ENCODE measurements at regions not wholly inside any gene's neighbourhood (a gene's known extent, or its start where the extent isn't known, plus 50 kb on each side); places are given as distances from the start of the nearest gene placed in this dataset.

GRCh38 chr9:13396418-13396817, 116.9 kb upstream of the MPDZ start:
- DNase-seq (ENCODE audit: low spot score): no peak

DNA sequence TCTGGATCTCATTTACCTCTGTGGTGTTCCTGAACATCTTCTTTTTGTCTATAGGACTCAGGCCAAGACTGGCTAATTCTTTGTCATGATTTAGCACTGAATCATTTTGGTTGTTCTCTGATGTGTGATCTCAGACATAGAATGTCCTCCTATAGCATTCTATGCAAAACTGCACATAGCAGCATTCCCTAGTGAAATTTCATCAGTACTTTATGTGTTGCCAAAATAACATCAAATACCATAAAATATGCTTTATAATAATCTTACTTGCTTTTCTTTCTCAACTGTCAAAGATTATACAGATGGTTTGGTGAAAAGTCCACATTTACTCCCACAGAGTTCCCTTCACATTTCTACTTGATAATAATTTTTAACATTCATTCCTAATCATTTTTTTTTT, 115.7 kb upstream of the MPDZ start:
- DNase-seq (ENCODE audit: low spot score): no peak

DNA sequence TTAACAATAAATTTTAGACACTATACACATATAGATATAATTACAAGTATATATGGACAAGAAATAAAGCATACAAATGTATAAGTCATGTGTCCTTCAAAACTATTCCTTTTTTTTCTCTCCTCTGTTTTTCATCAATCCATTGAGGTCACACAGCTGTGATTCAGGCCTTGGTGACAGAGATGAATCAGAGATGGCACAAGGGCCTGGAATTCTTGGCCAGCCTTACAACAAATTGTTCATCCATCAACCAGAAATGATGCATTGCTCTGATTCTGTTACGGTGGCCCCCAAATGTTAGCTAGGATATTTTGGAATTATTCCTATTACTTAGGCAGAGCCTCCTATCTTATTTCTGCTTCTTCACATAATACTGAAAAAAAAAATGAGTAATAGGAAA, 108.7 kb upstream of the MPDZ start:
- peak; percentile 5 for DNase-seq (ENCODE audit: low spot score)

GRCh38 chr9:13387734-13388067, 108.2 kb upstream of the MPDZ start:
- DNase-seq (ENCODE audit: low spot score): no peak

DNA sequence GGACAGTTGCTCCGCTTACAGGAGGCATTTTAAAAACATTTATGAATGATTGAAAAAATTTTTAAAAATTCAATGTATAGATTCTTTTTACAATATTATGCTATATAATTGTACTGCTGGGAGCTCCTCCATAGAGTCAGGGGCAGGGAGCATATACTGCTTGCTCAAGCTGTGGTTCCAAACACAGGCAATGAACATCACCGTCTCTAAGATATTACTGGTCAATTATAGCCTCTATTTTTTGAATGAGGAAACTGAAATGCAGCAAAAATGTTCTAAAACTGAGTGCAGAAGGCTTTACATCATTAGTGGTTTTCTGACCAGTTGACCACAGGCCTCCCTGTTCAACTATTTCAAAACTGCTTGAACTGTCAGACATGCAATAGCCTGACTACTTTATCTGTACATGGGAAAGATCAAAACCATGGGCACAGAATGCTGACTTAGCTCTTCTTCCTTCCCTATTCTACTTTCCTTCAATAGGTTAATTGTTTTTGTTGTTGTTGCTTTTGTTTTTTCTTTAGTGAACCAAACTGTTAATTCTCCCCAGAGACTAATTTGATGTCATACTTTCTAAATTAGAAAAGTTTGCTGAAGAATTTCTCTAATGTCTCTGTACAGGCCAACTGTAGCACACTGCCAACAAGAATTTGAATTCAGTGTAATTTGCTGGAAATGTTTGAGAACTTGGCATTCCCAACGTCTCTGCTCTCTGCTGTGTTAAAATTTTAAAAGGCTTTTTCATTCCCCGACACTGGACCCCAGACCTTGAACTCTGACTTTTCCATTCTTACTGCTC, 107.6 kb upstream of the MPDZ start:
- peak; percentile 25 for DNase-seq (ENCODE audit: low spot score)

GRCh38 chr9:13386316-13386715, 106.8 kb upstream of the MPDZ start:
- DNase-seq (ENCODE audit: low spot score): no peak

DNA sequence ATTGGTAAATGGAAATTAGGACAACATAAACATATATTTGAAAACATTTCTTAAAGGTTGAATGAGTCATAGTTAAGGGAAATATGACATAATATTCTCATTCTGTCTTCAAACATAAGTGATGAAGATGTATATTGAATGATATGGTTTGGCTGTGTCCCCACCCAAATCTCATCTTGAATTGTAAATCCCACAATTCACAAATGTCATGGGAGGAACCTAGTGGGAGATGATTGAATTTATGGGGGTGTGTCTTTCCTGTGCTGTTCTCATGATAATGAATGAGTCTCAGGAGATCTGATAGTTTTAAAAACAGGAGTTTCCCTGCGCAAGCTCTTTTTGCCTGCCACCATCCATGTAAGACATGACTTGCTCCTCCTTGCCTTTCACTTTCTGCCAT, 104.4 kb upstream of the MPDZ start:
- DNase-seq (ENCODE audit: low spot score): no peak

DNA sequence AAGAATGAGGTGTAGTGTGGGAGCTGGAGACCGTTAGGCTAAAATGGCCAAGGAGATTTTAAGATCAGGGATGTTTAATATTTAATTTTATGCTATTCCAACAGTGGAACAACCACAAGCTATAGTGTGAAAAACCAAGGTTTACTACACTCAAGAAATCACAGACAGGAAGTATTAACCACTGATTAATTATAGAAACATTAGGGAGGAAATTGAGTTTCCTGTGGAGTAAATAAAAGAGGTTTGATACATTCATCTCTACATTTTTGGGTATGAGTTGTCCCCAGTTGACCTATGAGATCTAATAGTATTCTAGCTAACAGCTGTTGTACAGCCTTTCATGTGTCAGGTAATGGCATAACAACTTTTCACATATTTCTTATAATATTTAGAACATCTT, 103.7 kb upstream of the MPDZ start:
- DNase-seq (ENCODE audit: low spot score): no peak

DNA sequence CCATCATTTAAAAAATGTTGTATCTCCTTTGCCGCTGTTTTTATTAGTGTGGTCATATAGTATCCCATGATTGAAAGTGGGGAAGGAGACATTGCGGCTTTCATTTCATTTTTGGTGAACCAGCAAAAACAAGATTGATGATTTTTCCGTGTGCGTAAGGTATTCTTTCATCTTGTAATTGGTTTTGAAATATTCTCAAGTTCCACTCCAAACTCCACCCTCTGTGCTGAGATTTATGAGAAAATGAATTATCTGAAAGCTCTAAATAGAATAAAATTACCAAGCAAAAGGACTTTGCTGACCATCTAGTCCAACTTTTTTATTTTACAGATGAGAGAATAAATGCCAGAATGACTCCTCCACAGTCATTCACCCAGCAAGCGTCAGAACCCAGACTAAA, 103.1 kb upstream of the MPDZ start:
- DNase-seq (ENCODE audit: low spot score): no peak

DNA sequence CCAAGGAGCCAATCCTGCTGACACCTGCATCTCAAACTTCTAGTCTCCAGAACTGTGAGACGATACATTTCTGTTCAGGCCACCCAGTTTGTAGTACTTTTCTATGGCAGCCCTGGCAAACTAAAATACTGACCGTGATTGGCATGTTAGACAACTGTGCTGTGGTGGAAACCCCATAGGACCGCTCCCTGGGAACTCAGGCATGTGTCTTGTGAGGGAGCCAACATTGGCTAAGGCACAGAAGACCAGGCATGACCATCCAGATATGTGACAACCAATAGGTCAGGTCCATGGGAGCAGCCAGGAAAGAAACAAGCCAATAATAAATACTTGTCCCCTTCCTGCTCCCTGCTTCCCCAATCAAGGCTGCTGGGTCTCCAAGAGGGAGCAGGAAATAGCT, 101.4 kb upstream of the MPDZ start:
- no peak for DNase-seq (ENCODE audit: low spot score)

DNA sequence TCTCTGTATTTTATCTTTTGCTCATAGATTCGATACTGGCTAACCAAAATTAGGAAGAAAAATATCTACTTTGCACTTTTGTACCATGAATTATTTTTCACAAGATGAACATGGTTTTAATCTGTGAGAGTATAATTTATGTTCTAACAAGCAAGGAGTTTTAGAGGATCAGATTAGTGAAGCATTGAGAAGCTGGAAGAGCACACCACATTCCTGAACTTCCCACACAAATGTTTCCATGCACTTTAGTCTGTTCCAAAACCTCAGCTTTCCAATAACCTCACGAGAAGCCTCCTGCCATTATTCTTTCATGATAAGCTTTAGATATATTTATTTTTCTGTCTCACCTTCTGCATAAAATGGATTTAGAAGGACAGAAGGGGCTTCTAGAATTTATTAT, 98.7 kb upstream of the MPDZ start:
- no peak for DNase-seq (ENCODE audit: low spot score)

DNA sequence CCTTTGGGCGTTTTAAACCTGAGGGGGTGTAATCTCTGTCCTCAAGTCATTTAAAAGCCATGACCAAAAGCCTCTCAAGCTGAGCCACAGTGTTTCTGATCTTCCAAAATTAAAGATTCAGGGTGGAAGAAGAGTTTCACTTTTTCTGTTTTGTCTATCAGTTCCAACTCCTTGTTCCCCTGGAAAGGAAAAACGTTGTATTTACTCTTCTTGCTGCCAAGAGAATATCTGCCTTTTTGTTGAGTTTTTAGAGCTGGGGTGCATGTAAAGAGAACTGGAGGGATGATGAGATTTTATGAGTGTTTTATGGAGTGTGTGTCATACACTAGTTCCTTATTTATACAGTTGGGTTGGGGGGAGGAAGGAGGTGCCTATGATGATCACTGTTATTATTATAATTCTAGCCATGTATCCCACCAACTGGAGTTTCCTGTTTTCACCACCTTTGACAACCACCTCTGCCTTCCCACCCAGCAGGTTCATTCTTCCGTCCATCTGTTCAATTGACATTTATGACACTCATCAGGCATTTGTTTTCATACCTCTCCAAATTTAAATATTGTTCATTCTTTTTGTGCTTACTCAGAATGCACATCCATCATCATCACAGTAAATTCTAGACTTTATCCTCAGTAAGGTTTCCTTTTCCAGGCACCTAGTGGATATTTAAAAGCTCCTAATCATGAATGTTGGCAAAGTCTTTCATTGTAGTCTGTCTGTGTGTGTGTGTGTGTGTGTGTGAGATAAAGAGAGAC, 97.9 kb upstream of the MPDZ start:
- no peak for DNase-seq (ENCODE audit: low spot score)

DNA sequence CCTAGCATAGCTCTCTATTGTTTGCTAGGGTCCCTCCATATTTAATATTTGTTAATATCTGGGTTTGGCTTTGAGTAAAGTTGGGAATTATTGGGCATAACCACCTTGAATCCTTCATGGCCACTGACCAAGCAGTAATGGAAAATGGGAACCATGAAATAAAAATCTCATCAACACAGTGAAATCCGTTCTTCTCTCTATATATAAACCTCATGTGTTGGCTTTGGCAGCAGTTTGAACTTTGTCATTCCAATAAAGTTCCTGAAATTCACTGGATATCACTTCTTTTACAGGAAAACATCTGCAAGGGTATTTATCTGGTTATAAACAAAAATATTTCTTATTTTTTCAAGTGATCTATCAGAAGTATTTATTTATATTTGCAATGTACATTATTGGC, 93.0 kb upstream of the MPDZ start:
- no peak for DNase-seq (ENCODE audit: low spot score)

DNA sequence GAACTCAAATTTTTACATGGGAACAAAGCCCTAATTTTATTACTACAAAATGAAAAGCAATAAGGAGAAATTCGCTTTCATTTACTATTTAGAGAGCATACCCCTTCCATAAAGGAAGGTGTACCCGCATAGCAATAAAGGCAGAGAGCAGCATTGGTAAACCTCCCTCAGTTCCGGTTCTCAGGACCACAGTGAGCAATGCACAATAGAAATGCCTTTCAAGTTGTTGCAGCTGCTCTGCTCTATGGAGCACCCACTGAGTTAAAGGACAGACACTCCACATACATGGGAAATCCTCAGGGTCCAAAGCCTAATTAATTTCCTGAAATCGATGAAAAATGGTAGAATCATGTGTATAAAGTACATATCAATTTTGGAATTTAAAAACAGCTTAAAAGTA, 89.9 kb upstream of the MPDZ start:
- DNase-seq (ENCODE audit: low spot score): no peak

DNA sequence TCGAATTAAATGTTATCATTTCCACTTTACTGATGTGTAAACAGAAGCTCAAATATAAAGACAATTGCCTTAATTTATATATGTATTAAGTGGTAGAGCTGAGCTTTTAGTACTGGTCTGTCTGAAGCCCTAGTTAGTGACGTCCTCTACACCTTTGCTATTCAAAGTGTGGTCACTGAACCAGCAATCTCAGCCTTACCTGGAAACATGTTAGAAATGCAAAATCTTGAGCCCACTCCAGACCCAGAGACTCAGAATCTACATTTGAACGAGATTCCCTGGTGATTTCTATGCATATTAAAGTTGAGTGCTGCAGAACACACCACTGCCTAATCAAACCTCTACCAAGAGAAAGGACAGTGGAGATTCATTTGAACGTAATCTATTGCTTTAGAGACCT, 88.3 kb upstream of the MPDZ start:
- no peak for DNase-seq (ENCODE audit: low spot score)

- DNase-seq (ENCODE audit: low spot score): no peak
These were observed 84.9 kb upstream of the MPDZ start for GRCh38 chr9:13364271-13365000.

GRCh38 chr9:13361076-13361475, 81.6 kb upstream of the MPDZ start:
- no peak for DNase-seq (ENCODE audit: low spot score)

- DNase-seq (ENCODE audit: low spot score): no peak
These were observed 80.7 kb upstream of the MPDZ start for GRCh38 chr9:13360188-13360587.

DNA sequence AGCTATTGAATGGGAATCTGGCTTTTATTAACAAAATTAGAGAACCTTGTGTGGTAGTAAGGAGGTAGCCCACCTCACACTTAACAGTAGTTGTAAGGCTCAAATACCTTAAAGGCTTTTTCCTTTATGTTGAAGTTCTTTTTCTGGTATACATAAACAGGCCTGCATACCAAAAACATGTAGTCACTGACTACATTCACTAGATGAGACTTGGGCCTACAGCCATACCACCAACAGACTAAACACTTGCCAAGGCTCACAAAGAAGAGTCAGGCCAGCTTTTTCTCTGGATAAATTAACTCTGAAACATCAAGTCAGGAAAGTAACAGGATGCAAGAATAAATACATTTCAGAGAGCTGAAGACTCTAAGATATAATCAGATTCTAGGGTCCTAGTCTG, 78.6 kb upstream of the MPDZ start:
- peak; percentile 40 for DNase-seq (ENCODE audit: low spot score)

- peak; percentile 11 for DNase-seq (ENCODE audit: low spot score)
These were observed 75.2 kb upstream of the MPDZ start for GRCh38 chr9:13354733-13355132.

DNA sequence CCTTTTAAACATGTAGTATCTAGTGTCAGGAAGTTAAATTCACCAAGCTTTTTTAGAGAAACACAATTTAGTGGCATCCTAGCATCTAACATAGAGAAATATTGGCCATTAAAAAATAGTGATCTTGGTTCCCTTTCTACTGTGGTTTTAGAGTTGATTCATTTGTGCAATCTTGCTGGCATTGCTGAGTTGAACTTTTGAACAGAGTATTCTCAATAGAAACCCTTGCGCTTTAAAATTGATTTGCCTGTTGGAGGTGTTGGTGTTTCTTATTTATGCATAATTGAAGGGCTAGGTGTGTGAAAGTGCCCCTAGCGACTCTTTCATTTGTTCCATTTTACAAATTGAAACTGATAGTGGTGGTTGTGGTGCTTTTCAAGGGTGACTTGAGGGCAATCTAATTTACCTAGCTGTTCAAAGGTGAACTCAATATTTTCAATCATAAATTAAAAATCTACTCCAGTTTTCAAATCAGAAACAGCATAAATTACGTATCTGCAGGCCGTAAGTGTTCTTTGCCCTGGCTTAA, 73.0 kb upstream of the MPDZ start:
- DNase-seq (ENCODE audit: low spot score): no peak

DNA sequence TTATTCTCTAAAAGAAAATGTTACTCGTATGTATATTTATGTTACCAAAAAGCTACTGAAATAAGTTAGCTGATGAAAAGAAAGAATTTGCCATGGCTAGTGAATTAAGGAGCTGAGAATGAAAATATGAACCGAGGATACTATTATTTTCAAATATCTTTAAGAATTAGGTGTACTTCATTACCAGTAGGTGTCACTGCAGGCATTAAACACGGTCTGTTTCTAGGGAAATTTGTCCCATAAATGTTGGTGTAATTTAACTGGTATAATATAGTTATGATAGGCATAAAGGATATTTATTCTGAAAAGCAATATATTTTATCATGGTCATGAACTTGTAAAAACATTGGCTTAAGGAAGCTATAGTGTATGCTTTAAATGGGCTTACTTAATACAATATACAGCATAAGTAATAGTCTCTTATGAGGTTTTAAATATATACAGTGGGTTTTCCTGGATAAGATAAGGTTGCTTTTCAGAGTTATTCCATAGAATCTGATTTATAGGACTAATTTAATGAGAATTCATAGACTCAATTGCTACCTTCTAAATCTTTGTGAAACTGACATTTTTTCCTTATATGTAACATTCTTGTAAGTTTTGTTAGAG, 72.4 kb upstream of the MPDZ start:
- DNase-seq (ENCODE audit: low spot score): peak; percentile 10

DNA sequence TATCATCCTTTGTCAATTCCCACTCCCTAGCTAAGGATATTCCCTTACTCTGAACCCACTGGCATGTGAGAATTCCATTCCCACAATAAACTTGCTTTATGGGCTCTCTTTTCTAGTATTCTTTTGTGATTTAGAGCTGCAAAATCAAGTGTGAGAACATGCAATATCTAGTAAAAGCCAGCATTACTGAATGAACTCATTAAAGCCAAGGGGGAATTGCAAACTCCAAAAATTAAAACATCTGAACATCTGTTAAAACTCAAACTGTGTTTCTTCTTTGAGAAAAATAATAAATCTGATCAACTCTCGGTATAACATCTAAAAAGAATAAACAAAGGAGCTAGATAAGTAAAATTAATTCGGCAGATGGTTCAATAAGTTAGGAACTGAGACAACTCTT, 53.1 kb upstream of the MPDZ start:
- DNase-seq (ENCODE audit: low spot score): no peak
